ENCODE measurements at regions not wholly inside any gene's neighbourhood (a gene's known extent, or its start where the extent isn't known, plus 50 kb on each side); places are given as distances from the start of the nearest gene placed in this dataset.

DNA sequence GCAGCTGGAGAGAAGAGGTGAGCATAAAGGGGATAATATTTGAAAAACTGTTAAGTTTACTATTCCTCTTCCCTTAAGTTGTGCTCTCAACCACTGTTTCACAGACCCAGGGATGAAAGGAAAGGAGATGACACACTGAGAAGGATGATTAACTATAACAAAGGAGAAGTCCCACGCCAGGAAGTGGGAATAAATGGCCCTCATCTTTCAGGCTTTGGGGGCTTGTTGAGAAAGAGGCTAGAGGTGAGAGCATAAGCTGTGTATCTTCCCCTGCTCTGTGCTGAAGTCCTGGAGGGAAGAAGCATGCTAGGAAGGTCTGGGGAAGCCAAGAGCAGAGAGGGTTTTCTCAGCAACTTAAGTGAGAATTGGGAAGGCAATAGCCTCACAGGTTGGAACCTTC is 399.1 kb upstream of the ATP5MC3 start:
- TF ChIP-seq GATA3 (IDR thresholded peaks at IDR 0.05; ENCODE audit: low read depth, low read length) (no peak), GATA2 (IDR thresholded peaks at IDR 0.05; ENCODE audit: low read depth, low read length) (no peak)

Measured in SH-SY5Y (cell line).